ENCODE measurements at regions not wholly inside any gene's neighbourhood (a gene's known extent, or its start where the extent isn't known, plus 50 kb on each side); places are given as distances from the start of the nearest gene placed in this dataset.

GRCh38 chr9:81369121-81369520, 320.2 kb downstream of the TLE1 start:
- no peak for TF ChIP-seq CTCF (IDR thresholded peaks at IDR 0.05; ENCODE audit: low read depth, low read length)
- no peak for TF ChIP-seq POLR2A (IDR thresholded peaks at IDR 0.05; ENCODE audit: extremely low read depth, insufficient read length)
